Progenitor cell of endocrine pancreas (in vitro differentiated cells): ENCODE measurements at regions not wholly inside any gene's neighbourhood (a gene's known extent, or its start where the extent isn't known, plus 50 kb on each side); places are given as distances from the start of the nearest gene placed in this dataset.

Source experiments
- DNase-seq: peaks from one replicate; pipeline ENCODE4 v3.0.0; 2021; ENCODE audit warnings: low spot score; ENCODE audit not compliant: unreplicated experiment
- H3K27ac Mint-ChIP-seq: 2 replicates; pipeline ENCODE4 v1.8.0; 2021; ENCODE audit warnings: mild to moderate bottlenecking, moderate library complexity, mixed read lengths
- H3K27me3 Mint-ChIP-seq: 2 replicates; pipeline ENCODE4 v1.8.0; 2021; ENCODE audit warnings: mixed read lengths
- H3K36me3 Mint-ChIP-seq: 2 replicates; pipeline ENCODE4 v1.8.0; 2022; ENCODE audit warnings: mixed read lengths; ENCODE audit not compliant: insufficient read depth
- H3K4me1 Mint-ChIP-seq: 2 replicates; pipeline ENCODE4 v1.8.0; 2021; ENCODE audit warnings: low read depth, mixed read lengths
- H3K4me3 Mint-ChIP-seq: 2 replicates; pipeline ENCODE4 v1.8.0; 2021; ENCODE audit warnings: low read depth, mild to moderate bottlenecking, moderate library complexity, mixed read lengths
- H3K9me3 Mint-ChIP-seq: 2 replicates; pipeline ENCODE4 v1.8.0; 2021; ENCODE audit warnings: low read depth, mixed read lengths
- TF ChIP-seq, protein P1 (sequence below): fragments of 200-600 bp; sonication (generic); IDR thresholded peaks from one replicate; pipeline ENCODE4 v1.5.0; 2021; ENCODE audit warnings: antibody characterized with exemption, mild to moderate bottlenecking; ENCODE audit not compliant: unreplicated experiment

DNA sequence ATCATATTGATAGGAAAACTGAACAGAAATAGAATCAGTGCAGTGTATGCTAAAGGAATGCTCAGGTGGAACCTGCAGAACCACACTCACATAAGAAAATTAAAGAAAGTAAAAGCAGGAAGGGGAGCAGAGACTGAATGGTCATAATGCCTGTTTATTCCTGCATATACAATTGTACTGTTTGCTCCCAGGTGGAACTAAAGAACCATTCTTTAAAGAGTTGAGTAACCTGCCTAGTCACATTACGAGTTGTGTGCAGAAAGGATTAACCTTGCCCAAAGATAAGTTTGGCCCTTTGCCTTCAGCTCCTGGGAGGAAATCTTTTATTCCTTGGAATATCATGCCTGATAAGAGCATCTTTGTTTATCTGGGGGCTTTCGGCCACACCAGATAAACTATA lies 434.7 kb downstream of the KIF2B start:
- TF ChIP-seq, protein P1, sequence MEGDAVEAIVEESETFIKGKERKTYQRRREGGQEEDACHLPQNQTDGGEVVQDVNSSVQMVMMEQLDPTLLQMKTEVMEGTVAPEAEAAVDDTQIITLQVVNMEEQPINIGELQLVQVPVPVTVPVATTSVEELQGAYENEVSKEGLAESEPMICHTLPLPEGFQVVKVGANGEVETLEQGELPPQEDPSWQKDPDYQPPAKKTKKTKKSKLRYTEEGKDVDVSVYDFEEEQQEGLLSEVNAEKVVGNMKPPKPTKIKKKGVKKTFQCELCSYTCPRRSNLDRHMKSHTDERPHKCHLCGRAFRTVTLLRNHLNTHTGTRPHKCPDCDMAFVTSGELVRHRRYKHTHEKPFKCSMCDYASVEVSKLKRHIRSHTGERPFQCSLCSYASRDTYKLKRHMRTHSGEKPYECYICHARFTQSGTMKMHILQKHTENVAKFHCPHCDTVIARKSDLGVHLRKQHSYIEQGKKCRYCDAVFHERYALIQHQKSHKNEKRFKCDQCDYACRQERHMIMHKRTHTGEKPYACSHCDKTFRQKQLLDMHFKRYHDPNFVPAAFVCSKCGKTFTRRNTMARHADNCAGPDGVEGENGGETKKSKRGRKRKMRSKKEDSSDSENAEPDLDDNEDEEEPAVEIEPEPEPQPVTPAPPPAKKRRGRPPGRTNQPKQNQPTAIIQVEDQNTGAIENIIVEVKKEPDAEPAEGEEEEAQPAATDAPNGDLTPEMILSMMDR = no peak
- H3K4me1 Mint-ChIP-seq = peaks cover 4% of the 10 kb centered on the region
- H3K27me3 Mint-ChIP-seq = no peaks in the 10 kb centered on the region
- DNase-seq = no peak
- no peaks in the 10 kb centered on the region for H3K36me3 Mint-ChIP-seq
- no peak overlapping the region for H3K27ac Mint-ChIP-seq
- H3K9me3 Mint-ChIP-seq = peaks cover 4% of the 10 kb centered on the region
- H3K4me3 Mint-ChIP-seq = no peak overlapping the region

DNA sequence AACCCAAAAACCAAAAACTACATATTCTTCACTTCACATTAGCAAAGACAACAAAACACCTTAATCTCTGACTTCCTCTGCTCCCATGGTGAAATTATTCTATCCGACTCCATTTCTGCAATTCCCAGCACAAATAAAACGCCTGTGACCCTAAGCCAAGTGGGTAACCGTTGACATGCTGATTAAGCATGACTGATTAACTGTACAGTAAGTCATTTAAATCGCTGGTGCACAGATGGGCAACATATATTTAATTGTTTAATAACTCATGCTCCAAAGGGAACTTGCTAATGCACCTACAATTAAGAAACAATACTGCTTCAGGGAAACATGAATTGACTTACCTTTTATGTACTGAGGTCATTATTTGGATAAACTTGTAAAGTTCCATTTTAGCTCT lies 436.7 kb downstream of the KIF2B start:
- H3K9me3 Mint-ChIP-seq = peaks cover 11% of the 10 kb centered on the region

DNA sequence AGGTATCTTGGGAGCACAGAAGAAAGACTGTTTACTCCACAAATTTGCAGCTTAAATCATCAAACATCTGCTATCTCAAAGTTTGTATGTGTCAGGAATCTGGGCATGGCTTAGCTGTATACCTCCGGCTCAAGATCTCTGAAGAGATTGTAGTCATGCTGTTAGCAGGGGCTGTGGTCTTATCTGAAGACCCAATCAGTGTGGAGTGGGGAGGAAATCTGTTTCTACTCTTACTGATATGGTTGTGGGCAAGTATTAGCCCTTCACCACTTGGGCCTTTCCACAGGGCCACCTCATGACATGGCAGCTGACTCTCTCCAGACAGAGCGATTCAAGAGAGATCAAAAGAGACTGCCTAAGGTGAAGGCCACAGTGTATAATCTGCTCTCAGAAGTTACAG lies 438.7 kb downstream of the KIF2B start:
- Mint-ChIP-seq H3K4me3 (no peak overlapping the region), H3K9me3 (peaks cover 19% of the 10 kb centered on the region), H3K27me3 (no peaks in the 10 kb centered on the region), H3K27ac (no peak overlapping the region), H3K36me3 (peaks cover 3% of the 10 kb centered on the region), H3K4me1 (peaks cover 4% of the 10 kb centered on the region)
- DNase-seq = no peak
- TF ChIP-seq, protein P1 = no peak

More for the DNA sequence above, 436.7 kb downstream of the KIF2B start:
- H3K4me1 Mint-ChIP-seq = peaks cover 4% of the 10 kb centered on the region
- no peaks in the 10 kb centered on the region for H3K27me3 Mint-ChIP-seq
- no peak overlapping the region for H3K27ac Mint-ChIP-seq
- no peaks in the 10 kb centered on the region for H3K36me3 Mint-ChIP-seq
- DNase-seq = no peak
- TF ChIP-seq, protein P1 = no peak
- H3K4me3 Mint-ChIP-seq = no peak overlapping the region

DNA sequence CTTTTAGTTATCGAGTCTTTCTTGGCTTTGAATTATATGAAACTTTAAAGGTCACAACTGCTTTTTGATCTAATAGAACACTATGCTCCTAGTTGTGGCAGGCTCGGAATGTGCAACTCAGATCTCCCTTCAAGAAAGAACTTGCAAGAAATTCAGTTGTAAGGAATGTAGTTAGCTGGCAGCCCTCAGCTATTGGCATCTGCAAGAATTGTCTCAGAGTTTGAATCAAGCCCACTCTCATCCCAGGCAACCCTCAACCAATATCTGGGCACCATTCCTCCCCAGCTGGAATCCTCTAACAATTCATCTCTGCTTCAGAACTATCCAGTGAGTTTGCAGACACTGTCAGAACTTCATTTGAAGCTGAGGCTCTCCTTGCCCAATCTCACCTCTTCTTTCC lies 447.2 kb downstream of the KIF2B start:
- TF ChIP-seq, protein P1 = no peak
- Mint-ChIP-seq H3K4me3 (no peak overlapping the region), H3K9me3 (peaks cover 5% of the 10 kb centered on the region), H3K27me3 (no peaks in the 10 kb centered on the region), H3K36me3 (no peaks in the 10 kb centered on the region), H3K4me1 (no peaks in the 10 kb centered on the region), H3K27ac (no peak overlapping the region)
- DNase-seq = no peak

DNA sequence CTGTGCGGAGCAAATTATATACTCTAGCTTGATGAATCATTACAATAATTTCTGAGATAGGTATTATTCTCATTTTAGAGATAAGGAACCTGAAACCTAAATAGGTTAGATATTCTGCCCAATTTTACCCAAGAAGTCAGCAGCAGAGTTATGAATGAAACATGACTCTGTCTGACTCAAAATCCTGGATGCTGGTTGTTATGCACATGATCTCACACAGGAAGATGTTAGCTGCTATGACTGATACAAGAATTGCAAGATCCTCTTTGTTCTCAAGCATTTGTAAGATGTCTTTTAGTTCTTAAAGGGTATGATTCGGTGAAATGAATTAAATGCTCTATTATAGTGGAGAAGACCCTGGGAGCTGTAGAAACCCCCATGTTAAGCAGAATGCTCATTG lies 447.8 kb downstream of the KIF2B start:
- Mint-ChIP-seq H3K27me3 (no peaks in the 10 kb centered on the region), H3K9me3 (peaks cover 3% of the 10 kb centered on the region), H3K4me3 (no peak overlapping the region), H3K4me1 (no peaks in the 10 kb centered on the region), H3K36me3 (no peaks in the 10 kb centered on the region), H3K27ac (no peak overlapping the region)
- no peak for DNase-seq
- TF ChIP-seq, protein P1 = no peak
